HepG2 (cell line): ENCODE measurements at regions not wholly inside any gene's neighbourhood (a gene's known extent, or its start where the extent isn't known, plus 50 kb on each side); places are given as distances from the start of the nearest gene placed in this dataset.

Experiments
- ATAC-seq: fragments of 200-7000 bp; cut with Tn5 transposase; 3 replicates; pipeline ENCODE4 v1.9.1; 2020; ENCODE audit warnings: mild to moderate bottlenecking, moderate library complexity
- BruUV-seq: library from RNA; stranded (reverse); fragments of 400-500 nt; replicated peaks from 2 replicates; lab custom pipeline; 2021; lab: Mats Ljungman, UMichigan
- CTCF ChIA-PET: fragments of 300-600 bp; formaldehyde crosslinking; extraction: SDS; loops from one replicate; lab custom pipeline; 2021; ENCODE audit warnings: low total read pairs, inconsistent platforms, low intra/inter-chr PET ratio; lab: Yijun Ruan, JAX
- POLR2A ChIA-PET: fragments of 350-600 bp; sonication (Branson Sonifier 250); formaldehyde crosslinking; loops from one replicate; lab custom pipeline; 2020; ENCODE audit warnings: antibody characterized with exemption, inconsistent platforms; lab: Yijun Ruan, JAX
- DNase-seq: peaks from one replicate; pipeline ENCODE4 v3.0.0-alpha.2; 2015; ENCODE audit warnings: low spot score
- FAIRE-seq: peaks from 3 replicates; lab custom pipeline; 2011; peaks lifted over from hg19 to GRCh38; lab: Jason Lieb, UNC
- H2AFZ ChIP-seq: one replicate; pipeline ENCODE4 v1.6.1; 2011; ENCODE audit warnings: low read length, inconsistent platforms
- H3K27ac ChIP-seq: fragments of 300-600 bp; 3 replicates; pipeline ENCODE4 v1.8.0; 2011; ENCODE audit warnings: mixed run types, mild to moderate bottlenecking, mixed read lengths, low read length, inconsistent platforms; ENCODE audit not compliant: insufficient read depth; ENCODE audit errors: extremely low read length
- H3K27me3 ChIP-seq, 2 experiments: fragments of 200-600 bp in 1 of 2; 2 replicates in 1 of 2; 3 replicates in 1 of 2; pipeline versions ENCODE4 v1.6.0 to v1.8.0; 2011; ENCODE audit warnings: low read length in 2 of 2, mild to moderate bottlenecking in 2 of 2, moderate library complexity in 2 of 2, inconsistent platforms in 1 of 2; ENCODE audit not compliant: insufficient read depth in 2 of 2, control insufficient read depth in 1 of 2
- H3K36me3 ChIP-seq, 2 experiments: fragments of 200-600 bp in 1 of 2; replicated peaks in 1 of 2; 2 replicates in 1 of 2; 3 replicates in 1 of 2; pipeline versions ENCODE4 v1.5.1 to v1.8.0; 2011; ENCODE audit warnings: low read length in 2 of 2, inconsistent platforms in 1 of 2; ENCODE audit not compliant: insufficient read depth in 2 of 2, control insufficient read depth in 1 of 2
- H3K4me1 ChIP-seq: 2 replicates; pipeline ENCODE4 v1.5.1; 2012; ENCODE audit warnings: low read length, inconsistent platforms; ENCODE audit not compliant: insufficient read depth
- H3K4me2 ChIP-seq: 2 replicates; pipeline ENCODE4 v1.6.0; 2011; ENCODE audit warnings: low read depth, low read length, inconsistent platforms
- H3K4me3 ChIP-seq, 3 experiments: fragments of 200-600 bp in 1 of 3; sonication (generic), shearing (Covaris generic) in 1 of 3; replicated peaks in 1 of 3; 2 replicates each; pipeline ENCODE4 v1.5.1; 2011 to 2016; ENCODE audit warnings: low read length in 3 of 3, inconsistent platforms in 2 of 3, low read depth in 2 of 3, mild to moderate bottlenecking in 2 of 3, control low read depth in 1 of 3, mixed read lengths in 1 of 3; ENCODE audit not compliant: insufficient read depth in 1 of 3
- H3K79me2 ChIP-seq: one replicate; pipeline ENCODE4 v1.6.1; 2011; ENCODE audit warnings: low read length, inconsistent platforms; ENCODE audit not compliant: insufficient read depth
- H3K9ac ChIP-seq: 2 replicates; pipeline ENCODE4 v1.6.0; 2011; ENCODE audit warnings: mild to moderate bottlenecking, low read depth, low read length, inconsistent platforms; ENCODE audit not compliant: insufficient read depth
- H3K9me3 ChIP-seq: 2 replicates; pipeline ENCODE4 v1.5.1; 2012; ENCODE audit warnings: mild to moderate bottlenecking, low read length
- H4K20me1 ChIP-seq: 2 replicates; pipeline ENCODE4 v1.6.0; 2011; ENCODE audit warnings: inconsistent platforms, mild to moderate bottlenecking, low read length, moderate library complexity; ENCODE audit not compliant: insufficient read depth
- ATRX ChIP-seq: sonication (generic); formaldehyde crosslinking; IDR thresholded peaks from 2 replicates; pipeline ENCODE4 v1.4.0; 2020; ENCODE audit warnings: missing genetic modification reagents, borderline replicate concordance
- IRF1 ChIP-seq: sonication (generic); formaldehyde crosslinking; IDR thresholded peaks from 2 replicates; pipeline ENCODE4 v1.4.0; 2020; ENCODE audit warnings: low read depth, mild to moderate bottlenecking, missing genetic modification reagents
- SIN3A ChIP-seq: IDR thresholded peaks from 2 replicates; pipeline ENCODE4 v1.6.1; 2011; ENCODE audit warnings: low read depth, mild to moderate bottlenecking, control low read depth, low read length, borderline replicate concordance
- TARDBP ChIP-seq: sonication (generic); formaldehyde crosslinking; IDR thresholded peaks from 2 replicates; pipeline ENCODE4 v1.8.0; 2022; ENCODE audit warnings: mild to moderate bottlenecking, missing genetic modification reagents
- TFAP4 ChIP-seq: sonication (generic); IDR thresholded peaks from 2 replicates; pipeline ENCODE4 v1.6.1; 2016; ENCODE audit warnings: low read depth, borderline replicate concordance
- ZBTB26 ChIP-seq: IDR thresholded peaks from 2 replicates; pipeline ENCODE4 v1.6.1; 2016; ENCODE audit warnings: missing compliant biosample characterization, missing genetic modification reagents, borderline replicate concordance
- ZNF138 ChIP-seq: sonication (generic); formaldehyde crosslinking; IDR thresholded peaks from 2 replicates; pipeline ENCODE4 v1.5.0; 2020; ENCODE audit warnings: mild to moderate bottlenecking, low read depth, missing genetic modification reagents
- ZNF234 ChIP-seq: sonication (generic); formaldehyde crosslinking; conservative IDR thresholded peaks from 2 replicates; pipeline ENCODE4 v1.5.1; 2020; ENCODE audit warnings: mild to moderate bottlenecking, missing genetic modification reagents
- ZNF33A ChIP-seq: sonication (generic); formaldehyde crosslinking; IDR thresholded peaks from 2 replicates; pipeline ENCODE4 v1.5.1; 2020; ENCODE audit warnings: missing genetic modification reagents, mild to moderate bottlenecking, moderate library complexity, borderline replicate concordance
- ZNF496 ChIP-seq: sonication (generic); formaldehyde crosslinking; IDR thresholded peaks from 2 replicates; pipeline ENCODE4 v1.8.1; 2023; ENCODE audit warnings: mild to moderate bottlenecking, moderate library complexity, missing genetic modification reagents; ENCODE audit not compliant: insufficient replicate concordance
- ZNF597 ChIP-seq: sonication (generic); formaldehyde crosslinking; IDR thresholded peaks from 2 replicates; pipeline ENCODE4 v1.5.0; 2020; ENCODE audit warnings: missing genetic modification reagents
- ZNF740 ChIP-seq: sonication (generic); formaldehyde crosslinking; IDR thresholded peaks from 2 replicates; pipeline ENCODE4 v1.4.0; 2020; ENCODE audit warnings: missing genetic modification reagents
- ZNF780A ChIP-seq: sonication (generic); formaldehyde crosslinking; IDR thresholded peaks from 2 replicates; pipeline ENCODE4 v1.8.0; 2022; ENCODE audit warnings: mild to moderate bottlenecking, missing genetic modification reagents, moderate library complexity
- ZNF879 ChIP-seq: sonication (generic); formaldehyde crosslinking; IDR thresholded peaks from 2 replicates; pipeline ENCODE4 v1.8.1; 2023; ENCODE audit warnings: missing genetic modification reagents
- WGBS: methylation state at CpG from one replicate; pipeline ENCODE4 v1.1.6; 2017; ENCODE audit warnings: low lambda C conversion rate; 5-methylcytosine and 5-hydroxymethylcytosine counted together
- in situ Hi-C: cut with HindIII; loops from 2 replicates; pipeline ENCODE4 v1.10.0; 2017; ENCODE audit warnings: low pct_unique_long_range_greater_than_20kb; ENCODE audit not compliant: extremely low pct_ligation_motif_present
- intact Hi-C: fragments of 100-400 bp; cut with micrococcal nuclease; formaldehyde crosslinking; loops from one replicate; pipeline ENCODE4 v1.10.0; 2022; ENCODE audit not compliant: unreplicated experiment

GRCh38 chr12:91483471-91483985 is 300.9 kb upstream of the DCN start:
- Histone ChIP-seq H3K4me3 (no peak overlapping the region), H3K27ac (no peak overlapping the region), H3K36me3 (no peaks in the 10 kb centered on the region), H2AFZ (peak overlapping the region; percentile 5), H3K4me2 (no peak overlapping the region), H3K9me3 (no peaks in the 10 kb centered on the region), H3K4me1 (no peaks in the 10 kb centered on the region), H3K79me2 (no peaks in the 10 kb centered on the region), H3K9ac (no peak overlapping the region), H3K27me3 (no peaks in the 10 kb centered on the region; a peak in 1 of 5 replicates), H4K20me1 (no peaks in the 10 kb centered on the region)
- ChIA-PET POLR2A (no interaction called here), CTCF (no interaction called here)
- FAIRE-seq (no peak), DNase-seq (no peak), ATAC-seq (no peak)
- 26% methylated on average over 6 of the region's 6 CpGs for WGBS
- in situ Hi-C loops, result no loop called here
- no TSS peak for BruUV-seq
- intact Hi-C loops, result no loop called here
- TF ChIP-seq ZNF496 (CRISPR knock-in tag) (no peak), IRF1 (CRISPR knock-in tag) (no peak), ZNF138 (CRISPR knock-in tag) (no peak), ZNF597 (CRISPR knock-in tag) (no peak), TFAP4 (no peak), TARDBP (CRISPR knock-in tag) (no peak), ZNF879 (CRISPR knock-in tag) (no peak), ZNF234 (no peak), ZBTB26 (CRISPR knock-in tag) (no peak), ATRX (CRISPR knock-in tag) (no peak), ZNF780A (no peak), SIN3A (no peak), ZNF740 (CRISPR knock-in tag) (no peak), ZNF33A (CRISPR knock-in tag) (no peak)
